ENCODE measurements at regions not wholly inside any gene's neighbourhood (a gene's known extent, or its start where the extent isn't known, plus 50 kb on each side); places are given as distances from the start of the nearest gene placed in this dataset.

DNA sequence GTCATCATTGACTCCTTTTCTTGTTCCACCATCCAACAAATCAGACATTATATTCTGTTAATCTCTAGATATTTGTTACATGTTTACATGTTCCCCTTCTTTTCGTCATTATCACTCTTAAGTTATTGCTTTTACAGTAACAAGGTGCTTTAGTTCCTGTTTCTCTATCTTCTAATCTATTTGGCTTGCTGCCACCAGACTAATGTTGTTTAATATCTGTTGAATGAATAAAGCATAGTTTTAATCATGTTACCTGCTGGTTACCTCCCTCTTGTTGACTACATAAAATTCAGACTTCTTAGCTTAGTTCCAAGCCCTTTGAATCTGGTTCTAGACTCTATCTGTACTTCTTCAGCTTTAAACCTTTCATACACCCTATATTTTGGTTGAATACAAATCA is 129.8 kb upstream of the TRIM2 start:
- Histone ChIP-seq H3K4me1 (no peaks in the 10 kb centered on the region), H3K9me3 (no peaks in the 10 kb centered on the region; the same call in 1 of the 2 replicates), H3K27me3 (replicated peaks; ENCODE audit: control insufficient read depth, insufficient read depth, low read length) (no peaks in the 10 kb centered on the region), H3K36me3 (ENCODE audit: control insufficient read depth, insufficient read depth, low read length) (no peaks in the 10 kb centered on the region), H3K4me3 (ENCODE audit: low read depth, low read length) (no peak overlapping the region)
- Mint-ChIP-seq H3K27ac (ENCODE audit: unreplicated experiment) (no peak overlapping the region), H3K9me3 (ENCODE audit: unreplicated experiment) (peaks cover 24% of the 10 kb centered on the region), H3K4me3 (ENCODE audit: unreplicated experiment) (no peak overlapping the region), H3K36me3 (ENCODE audit: insufficient read depth, unreplicated experiment) (no peaks in the 10 kb centered on the region), H3K27me3 (ENCODE audit: insufficient read depth, unreplicated experiment) (no peaks in the 10 kb centered on the region), H3K4me1 (ENCODE audit: low read depth, unreplicated experiment) (no peaks in the 10 kb centered on the region)
- CTCF ChIA-PET = interaction anchor here (1.6 kb wide), 1 partner anchor 9 kb away, joined by 5 read pairs; no protein-coding TSS in a partner anchor
- TF ChIP-seq, protein P1, sequence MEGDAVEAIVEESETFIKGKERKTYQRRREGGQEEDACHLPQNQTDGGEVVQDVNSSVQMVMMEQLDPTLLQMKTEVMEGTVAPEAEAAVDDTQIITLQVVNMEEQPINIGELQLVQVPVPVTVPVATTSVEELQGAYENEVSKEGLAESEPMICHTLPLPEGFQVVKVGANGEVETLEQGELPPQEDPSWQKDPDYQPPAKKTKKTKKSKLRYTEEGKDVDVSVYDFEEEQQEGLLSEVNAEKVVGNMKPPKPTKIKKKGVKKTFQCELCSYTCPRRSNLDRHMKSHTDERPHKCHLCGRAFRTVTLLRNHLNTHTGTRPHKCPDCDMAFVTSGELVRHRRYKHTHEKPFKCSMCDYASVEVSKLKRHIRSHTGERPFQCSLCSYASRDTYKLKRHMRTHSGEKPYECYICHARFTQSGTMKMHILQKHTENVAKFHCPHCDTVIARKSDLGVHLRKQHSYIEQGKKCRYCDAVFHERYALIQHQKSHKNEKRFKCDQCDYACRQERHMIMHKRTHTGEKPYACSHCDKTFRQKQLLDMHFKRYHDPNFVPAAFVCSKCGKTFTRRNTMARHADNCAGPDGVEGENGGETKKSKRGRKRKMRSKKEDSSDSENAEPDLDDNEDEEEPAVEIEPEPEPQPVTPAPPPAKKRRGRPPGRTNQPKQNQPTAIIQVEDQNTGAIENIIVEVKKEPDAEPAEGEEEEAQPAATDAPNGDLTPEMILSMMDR (IDR thresholded peaks at IDR 0.05; ENCODE audit: insufficient read depth in 1 of 2, low read depth in 1 of 2, low read length in 1 of 2, severe bottlenecking in 1 of 2, unreplicated experiment in 1 of 2) = no peak
- intact Hi-C loops (cut with micrococcal nuclease; ENCODE audit: unreplicated experiment) = no loop called here
- no peak for DNase-seq
- POLR2A ChIA-PET = no interaction called here
- no TSS peak for BruUV-seq (replicated peaks)

DNA sequence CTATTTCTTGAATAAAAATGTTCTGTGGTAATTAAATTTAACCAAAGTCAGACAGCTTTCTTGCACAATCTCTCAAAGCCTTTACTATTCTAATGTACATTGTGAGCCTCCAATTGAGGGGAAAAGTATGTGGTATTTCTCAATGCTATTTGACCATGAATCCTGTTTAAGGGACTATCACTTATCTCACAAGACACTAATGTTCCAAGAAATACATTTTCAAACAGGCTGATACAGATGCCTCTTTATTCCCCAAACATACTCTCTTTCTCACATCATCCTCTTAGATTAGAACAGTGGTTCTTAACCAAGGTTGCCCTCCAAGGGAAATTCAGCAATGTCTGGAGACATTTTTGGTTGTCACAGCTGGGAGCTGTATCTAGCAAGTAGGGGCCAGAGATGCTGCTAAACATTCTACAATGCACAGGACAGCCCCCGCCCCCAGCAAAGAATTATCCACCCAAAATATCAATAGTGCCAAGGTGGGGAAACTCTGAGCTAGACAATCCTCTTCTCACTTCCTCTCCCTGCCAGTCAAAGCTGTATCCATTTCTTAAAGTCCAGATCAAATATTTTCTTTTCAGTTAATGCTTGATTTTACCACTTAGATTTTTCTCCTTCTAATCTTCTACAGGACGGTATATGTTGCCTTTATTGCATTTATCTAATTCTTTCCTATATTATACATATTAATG is 129.2 kb upstream of the TRIM2 start:
- Mint-ChIP-seq H3K9me3 (ENCODE audit: unreplicated experiment) (peaks cover 24% of the 10 kb centered on the region), H3K36me3 (ENCODE audit: insufficient read depth, unreplicated experiment) (no peaks in the 10 kb centered on the region), H3K4me3 (ENCODE audit: unreplicated experiment) (no peak overlapping the region), H3K27ac (ENCODE audit: unreplicated experiment) (no peak overlapping the region), H3K4me1 (ENCODE audit: low read depth, unreplicated experiment) (no peaks in the 10 kb centered on the region), H3K27me3 (ENCODE audit: insufficient read depth, unreplicated experiment) (no peaks in the 10 kb centered on the region)
- Histone ChIP-seq H3K36me3 (ENCODE audit: control insufficient read depth, insufficient read depth, low read length) (no peaks in the 10 kb centered on the region), H3K4me1 (no peaks in the 10 kb centered on the region), H3K9me3 (no peaks in the 10 kb centered on the region; the same call in 1 of the 2 replicates), H3K4me3 (ENCODE audit: low read depth, low read length) (no peak overlapping the region), H3K27me3 (replicated peaks; ENCODE audit: control insufficient read depth, insufficient read depth, low read length) (no peaks in the 10 kb centered on the region)
- DNase-seq = no peak
- intact Hi-C loops (cut with micrococcal nuclease; ENCODE audit: unreplicated experiment) = no loop called here
- BruUV-seq (replicated peaks) = no TSS peak
- ChIA-PET CTCF (interaction anchor here (1.6 kb wide), 1 partner anchor 8 kb away, joined by 5 read pairs; no protein-coding TSS in a partner anchor), POLR2A (no interaction called here)
- TF ChIP-seq, protein P1 (IDR thresholded peaks at IDR 0.05; ENCODE audit: insufficient read depth in 1 of 2, low read depth in 1 of 2, low read length in 1 of 2, severe bottlenecking in 1 of 2, unreplicated experiment in 1 of 2) = no peak

DNA sequence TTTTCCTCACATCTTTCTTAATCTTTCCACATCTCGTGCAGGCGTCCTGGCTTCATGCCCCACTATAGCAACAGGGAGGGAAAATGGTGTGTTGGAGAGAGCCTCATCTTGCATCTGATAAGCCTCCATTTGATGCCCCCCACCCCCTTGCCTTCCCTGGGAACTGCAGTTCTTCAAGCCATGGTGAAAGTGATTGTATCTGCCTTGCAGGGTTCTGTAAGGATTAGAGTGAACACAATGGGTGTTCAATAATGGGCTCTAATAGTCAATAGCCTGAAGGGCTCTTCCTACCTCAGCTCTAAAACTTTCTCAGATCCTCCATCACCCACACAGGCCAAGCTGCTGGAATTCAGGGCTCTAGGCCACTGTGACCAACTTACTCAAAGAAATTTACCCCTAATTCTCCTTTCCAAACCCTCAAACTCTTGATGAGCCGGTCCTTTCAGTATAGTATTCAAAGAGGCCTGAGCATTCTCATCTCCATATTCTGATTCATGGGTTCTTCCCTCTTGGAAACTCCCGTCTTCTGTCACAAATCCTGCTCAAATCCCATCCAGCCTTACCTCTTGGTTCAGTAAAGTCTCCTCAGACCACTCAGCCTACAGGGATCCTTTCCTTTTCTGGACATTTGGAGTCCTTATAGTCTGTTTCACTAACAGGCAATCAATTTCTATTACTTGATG is 128.3 kb upstream of the TRIM2 start:
- H3K27me3 Mint-ChIP-seq (ENCODE audit: insufficient read depth, unreplicated experiment) = no peaks in the 10 kb centered on the region
- no peak overlapping the region for H3K4me3 Mint-ChIP-seq (ENCODE audit: unreplicated experiment)
- H3K4me3 ChIP-seq (ENCODE audit: low read depth, low read length) = no peak overlapping the region
- H3K36me3 Mint-ChIP-seq (ENCODE audit: insufficient read depth, unreplicated experiment) = no peaks in the 10 kb centered on the region
- H3K36me3 ChIP-seq (ENCODE audit: control insufficient read depth, insufficient read depth, low read length) = no peaks in the 10 kb centered on the region
- DNase-seq = no peak
- no TSS peak for BruUV-seq (replicated peaks)
- no peaks in the 10 kb centered on the region for H3K27me3 ChIP-seq (replicated peaks; ENCODE audit: control insufficient read depth, insufficient read depth, low read length)
- ChIA-PET POLR2A (no interaction called here), CTCF (interaction anchor here (1.6 kb wide), 1 partner anchor 7 kb away, joined by 5 read pairs; no protein-coding TSS in a partner anchor)
- H3K9me3 Mint-ChIP-seq (ENCODE audit: unreplicated experiment) = peaks cover 16% of the 10 kb centered on the region
- no peak overlapping the region for H3K27ac Mint-ChIP-seq (ENCODE audit: unreplicated experiment)
- intact Hi-C loops (cut with micrococcal nuclease; ENCODE audit: unreplicated experiment) = no loop called here
- H3K4me1 ChIP-seq = no peaks in the 10 kb centered on the region
- TF ChIP-seq, protein P1 (IDR thresholded peaks at IDR 0.05; ENCODE audit: insufficient read depth in 1 of 2, low read depth in 1 of 2, low read length in 1 of 2, severe bottlenecking in 1 of 2, unreplicated experiment in 1 of 2) = no peak
- no peaks in the 10 kb centered on the region; the same call in 1 of the 2 replicates for H3K9me3 ChIP-seq
- no peaks in the 10 kb centered on the region for H3K4me1 Mint-ChIP-seq (ENCODE audit: low read depth, unreplicated experiment)

All from Caco-2 (cell line).